Trophoblast cell (in vitro differentiated cells and primary cell): ENCODE measurements at regions not wholly inside any gene's neighbourhood (a gene's known extent, or its start where the extent isn't known, plus 50 kb on each side); places are given as distances from the start of the nearest gene placed in this dataset.

Experiments
- DNase-seq, 2 donors: peaks; one replicate each; pipeline ENCODE4 v3.0.0-alpha.2; 2016
- H2AFZ ChIP-seq: 2 replicates; pipeline ENCODE4 v1.6.1; 2013; ENCODE audit warnings: low read length, moderate library complexity, mild to moderate bottlenecking; ENCODE audit not compliant: insufficient read depth, poor library complexity
- H2AK5ac ChIP-seq: 2 replicates; pipeline ENCODE4 v1.6.1; 2013; ENCODE audit warnings: mild to moderate bottlenecking, low read length
- H2BK120ac ChIP-seq: 2 replicates; pipeline ENCODE4 v1.6.1; 2013; ENCODE audit warnings: low read length, mild to moderate bottlenecking, moderate library complexity; ENCODE audit not compliant: insufficient read depth, poor library complexity
- H2BK12ac ChIP-seq: 2 replicates; pipeline ENCODE4 v1.6.1; 2013; ENCODE audit warnings: mild to moderate bottlenecking, low read length, moderate library complexity
- H2BK5ac ChIP-seq: 2 replicates; pipeline ENCODE4 v1.6.1; 2013; ENCODE audit warnings: low read length, low read depth, moderate library complexity, mild to moderate bottlenecking; ENCODE audit not compliant: poor library complexity
- H3K14ac ChIP-seq: 2 replicates; pipeline ENCODE4 v1.6.1; 2013; ENCODE audit warnings: mild to moderate bottlenecking, low read length
- H3K18ac ChIP-seq: 2 replicates; pipeline ENCODE4 v1.6.1; 2013; ENCODE audit warnings: mild to moderate bottlenecking, low read length
- H3K23ac ChIP-seq: 2 replicates; pipeline ENCODE4 v1.6.1; 2013; ENCODE audit warnings: low read length
- H3K27ac ChIP-seq: 2 replicates; pipeline ENCODE4 v1.5.1; 2013; ENCODE audit warnings: low read depth, mild to moderate bottlenecking, inconsistent platforms, low read length, moderate library complexity
- H3K27me3 ChIP-seq: 2 replicates; pipeline ENCODE4 v1.6.1; 2013; ENCODE audit warnings: inconsistent platforms, mild to moderate bottlenecking, low read length, moderate library complexity; ENCODE audit not compliant: insufficient read depth
- H3K36me3 ChIP-seq, 2 experiments: 1 replicate in 1 of 2; 2 replicates in 1 of 2; pipeline ENCODE4 v1.6.1; 2013; ENCODE audit warnings: low read length in 2 of 2, mild to moderate bottlenecking in 2 of 2, moderate library complexity in 1 of 2; ENCODE audit not compliant: insufficient read depth in 2 of 2, control insufficient read depth in 1 of 2
- H3K4ac ChIP-seq: 2 replicates; pipeline ENCODE4 v1.6.1; 2013; ENCODE audit warnings: low read depth, mild to moderate bottlenecking, low read length, moderate library complexity
- H3K4me1 ChIP-seq, 2 experiments: 1 replicate in 1 of 2; 2 replicates in 1 of 2; pipeline ENCODE4 v1.6.1; 2013; ENCODE audit warnings: low read length in 2 of 2, mild to moderate bottlenecking in 2 of 2, moderate library complexity in 1 of 2; ENCODE audit not compliant: insufficient read depth in 2 of 2, control insufficient read depth in 1 of 2
- H3K4me2 ChIP-seq: 2 replicates; pipeline ENCODE4 v1.6.1; 2013; ENCODE audit warnings: inconsistent platforms, mild to moderate bottlenecking, low read length, moderate library complexity
- H3K4me3 ChIP-seq: 2 replicates; pipeline ENCODE4 v1.5.1; 2013; ENCODE audit warnings: mild to moderate bottlenecking, low read depth, low read length, inconsistent platforms
- H3K79me1 ChIP-seq: one replicate; pipeline ENCODE4 v1.6.1; 2013; ENCODE audit warnings: low read length
- H3K79me2 ChIP-seq: 2 replicates; pipeline ENCODE4 v1.6.1; 2013; ENCODE audit warnings: low read length, mild to moderate bottlenecking; ENCODE audit not compliant: control insufficient read depth, insufficient read depth, poor library complexity
- H3K9ac ChIP-seq: 2 replicates; pipeline ENCODE4 v1.6.1; 2013; ENCODE audit warnings: mild to moderate bottlenecking, low read length
- H3K9me3 ChIP-seq: 2 replicates; pipeline ENCODE4 v1.6.1; 2013; ENCODE audit warnings: low read depth, mild to moderate bottlenecking, control low read depth, inconsistent platforms, low read length; ENCODE audit not compliant: insufficient read depth
- H4K12ac ChIP-seq: 2 replicates; pipeline ENCODE4 v1.6.1; 2013; ENCODE audit warnings: low read depth, mild to moderate bottlenecking, low read length, moderate library complexity
- H4K8ac ChIP-seq: 2 replicates; pipeline ENCODE4 v1.6.1; 2013; ENCODE audit warnings: low read depth, mild to moderate bottlenecking, low read length, moderate library complexity
- H4K91ac ChIP-seq: one replicate; pipeline ENCODE4 v1.6.1; 2013; ENCODE audit warnings: low read depth, mild to moderate bottlenecking, low read length, moderate library complexity
- WGBS: extraction: QIAGEN DNeasy Blood & Tissue Kit; methylation state at CpG from one replicate; pipeline ENCODE4 v1.1.7; 2013; ENCODE audit warnings: missing lambda C conversion rate; ENCODE audit not compliant: insufficient read length, insufficient coverage; ENCODE audit errors: extremely low coverage; 5-methylcytosine and 5-hydroxymethylcytosine counted together

- no peak overlapping the region for H3K4me3 ChIP-seq
- H3K9me3 ChIP-seq: peaks cover 2% of the 10 kb centered on the region
- H2BK12ac ChIP-seq: no peak overlapping the region
- no peaks in the 10 kb centered on the region for H3K79me1 ChIP-seq
- H3K27me3 ChIP-seq: no peaks in the 10 kb centered on the region
- DNase-seq: no peak
- H3K14ac ChIP-seq: no peak overlapping the region
- no CpG with 5 or more reads among the region's 3 CpGs for WGBS
- no peak overlapping the region for H2BK5ac ChIP-seq
- no peak overlapping the region for H2BK120ac ChIP-seq
- H3K9ac ChIP-seq: no peak overlapping the region
- H2AFZ ChIP-seq: no peak overlapping the region
- H2AK5ac ChIP-seq: no peak overlapping the region
- H4K12ac ChIP-seq: no peak overlapping the region
- H3K27ac ChIP-seq: no peak overlapping the region
- H3K23ac ChIP-seq: no peak overlapping the region
- H3K4ac ChIP-seq: no peak overlapping the region
- no peak overlapping the region for H4K8ac ChIP-seq
- no peaks in the 10 kb centered on the region for H3K79me2 ChIP-seq
- H3K4me2 ChIP-seq: no peak overlapping the region
- no peak overlapping the region for H3K18ac ChIP-seq
- H3K4me1 ChIP-seq: no peaks in the 10 kb centered on the region
- H3K36me3 ChIP-seq: no peaks in the 10 kb centered on the region
- no peak overlapping the region for H4K91ac ChIP-seq
Measured at GRCh38 chr16:13529193-13529982, 390.6 kb upstream of the ERCC4 start.

- H3K9me3 ChIP-seq: peaks cover 2% of the 10 kb centered on the region
- no peaks in the 10 kb centered on the region for H3K4me1 ChIP-seq
- no peak overlapping the region for H3K18ac ChIP-seq
- H3K14ac ChIP-seq: no peak overlapping the region
- no peak overlapping the region for H2BK120ac ChIP-seq
- DNase-seq: no peak
- H3K4me2 ChIP-seq: no peak overlapping the region
- no peak overlapping the region for H4K91ac ChIP-seq
- H3K23ac ChIP-seq: no peak overlapping the region
- H3K27ac ChIP-seq: no peak overlapping the region
- H4K12ac ChIP-seq: no peak overlapping the region
- no peaks in the 10 kb centered on the region for H3K79me2 ChIP-seq
- no peaks in the 10 kb centered on the region for H3K79me1 ChIP-seq
- no peaks in the 10 kb centered on the region for H3K36me3 ChIP-seq
- no peak overlapping the region for H3K9ac ChIP-seq
- no peak overlapping the region for H2AFZ ChIP-seq
- no peak overlapping the region for H2BK12ac ChIP-seq
- H4K8ac ChIP-seq: no peak overlapping the region
- no peak overlapping the region for H3K4ac ChIP-seq
- H3K27me3 ChIP-seq: no peaks in the 10 kb centered on the region
- no peak overlapping the region for H2BK5ac ChIP-seq
- H3K4me3 ChIP-seq: no peak overlapping the region
- WGBS: no CpG with 5 or more reads among the region's 4 CpGs
- no peak overlapping the region for H2AK5ac ChIP-seq
Measured at GRCh38 chr16:13540771-13541170, 379.2 kb upstream of the ERCC4 start.

- H3K79me2 ChIP-seq: no peaks in the 10 kb centered on the region
- no peak overlapping the region for H3K4ac ChIP-seq
Measured at GRCh38 chr16:13542284-13542683, 377.7 kb upstream of the ERCC4 start.

GRCh38 chr16:13543850-13544249 is 376.1 kb upstream of the ERCC4 start:
- Histone ChIP-seq H3K4ac (no peak overlapping the region), H2BK5ac (no peak overlapping the region), H3K4me2 (no peak overlapping the region), H3K14ac (no peak overlapping the region), H2AFZ (no peak overlapping the region), H2BK12ac (no peak overlapping the region), H4K12ac (no peak overlapping the region), H3K36me3 (no peaks in the 10 kb centered on the region), H2BK120ac (no peak overlapping the region), H3K79me1 (no peaks in the 10 kb centered on the region), H3K9ac (no peak overlapping the region), H4K8ac (no peak overlapping the region), H4K91ac (no peak overlapping the region), H2AK5ac (no peak overlapping the region), H3K4me1 (no peaks in the 10 kb centered on the region), H3K9me3 (peaks cover 2% of the 10 kb centered on the region), H3K23ac (no peak overlapping the region), H3K27ac (no peak overlapping the region), H3K79me2 (no peaks in the 10 kb centered on the region), H3K27me3 (no peaks in the 10 kb centered on the region), H3K4me3 (no peak overlapping the region), H3K18ac (no peak overlapping the region)
- WGBS: no CpG with 5 or more reads among the region's 1 CpG
- no peak for DNase-seq

More at GRCh38 chr16:13542284-13542683, 377.7 kb upstream of the ERCC4 start:
- Histone ChIP-seq H3K9ac (no peak overlapping the region), H3K27ac (no peak overlapping the region), H3K9me3 (peaks cover 2% of the 10 kb centered on the region), H3K27me3 (no peaks in the 10 kb centered on the region), H3K4me3 (no peak overlapping the region), H3K14ac (no peak overlapping the region), H3K36me3 (no peaks in the 10 kb centered on the region), H4K12ac (no peak overlapping the region), H2AK5ac (no peak overlapping the region), H2AFZ (no peak overlapping the region), H3K4me1 (no peaks in the 10 kb centered on the region), H3K4me2 (no peak overlapping the region), H4K8ac (no peak overlapping the region), H2BK120ac (no peak overlapping the region), H2BK5ac (no peak overlapping the region), H2BK12ac (no peak overlapping the region), H3K79me1 (no peaks in the 10 kb centered on the region), H4K91ac (no peak overlapping the region), H3K23ac (no peak overlapping the region), H3K18ac (no peak overlapping the region)
- no CpG with 5 or more reads among the region's 2 CpGs for WGBS
- DNase-seq: no peak
